Body of pancreas (tissue), 4 donors: ENCODE measurements at regions not wholly inside any gene's neighbourhood (a gene's known extent, or its start where the extent isn't known, plus 50 kb on each side); places are given as distances from the start of the nearest gene placed in this dataset.

ENCODE experiments used
- CTCF ChIP-seq, 7 experiments: fragments of 450-650 bp in 4 of 7; fragments of 200-600 bp in 3 of 7; sonication (generic) in 3 of 7; IDR thresholded peaks; one replicate each; pipeline ENCODE4 v1.5.1; 2016 to 2019; ENCODE audit warnings: antibody characterized with exemption in 7 of 7
- POLR2A ChIP-seq, 3 donors: fragments of 450-650 bp; IDR thresholded peaks; one replicate each; pipeline ENCODE4 v1.6.1; 2016; ENCODE audit warnings: antibody characterized with exemption in 3 of 3, mild to moderate bottlenecking in 2 of 3

GRCh38 chr11:96940227-96940626 lies 550.4 kb downstream of the JRKL start:
- TF ChIP-seq CTCF (IDR thresholded peaks at IDR 0.05) (no peak), POLR2A (IDR thresholded peaks at IDR 0.05) (no peak)
